ENCODE measurements at regions not wholly inside any gene's neighbourhood (a gene's known extent, or its start where the extent isn't known, plus 50 kb on each side); places are given as distances from the start of the nearest gene placed in this dataset.

GRCh38 chr11:32494629-32495028 lies 59.3 kb upstream of the WT1 start:
- Histone ChIP-seq H3K9me3 (replicated peaks; ENCODE audit: insufficient read depth, low read length) (no peaks in the 10 kb centered on the region), H3K4me2 (ENCODE audit: low read depth, low read length) (no peak overlapping the region), H3K27ac (ENCODE audit: low read length) (no peak overlapping the region), H3K36me3 (replicated peaks; ENCODE audit: insufficient read depth, low read length) (no peaks in the 10 kb centered on the region), H3K27me3 (replicated peaks; ENCODE audit: insufficient read depth, low read length) (no peaks in the 10 kb centered on the region), H3K4me1 (ENCODE audit: low read length) (no peaks in the 10 kb centered on the region), H2AFZ (ENCODE audit: low read length) (no peak overlapping the region), H3K9me2 (replicated peaks; ENCODE audit: insufficient read depth, low read length) (no peaks in the 10 kb centered on the region), H3K79me2 (ENCODE audit: low read length) (no peaks in the 10 kb centered on the region), H3F3A (ENCODE audit: insufficient read depth, low read length) (no peaks in the 10 kb centered on the region), H4K20me1 (ENCODE audit: insufficient read depth, low read length) (no peaks in the 10 kb centered on the region), H3K4me3 (ENCODE audit: low read length) (no peak overlapping the region), H3K9ac (ENCODE audit: low read length) (no peak overlapping the region)
- DNase-seq: no peak
- TF ChIP-seq, protein P1, sequence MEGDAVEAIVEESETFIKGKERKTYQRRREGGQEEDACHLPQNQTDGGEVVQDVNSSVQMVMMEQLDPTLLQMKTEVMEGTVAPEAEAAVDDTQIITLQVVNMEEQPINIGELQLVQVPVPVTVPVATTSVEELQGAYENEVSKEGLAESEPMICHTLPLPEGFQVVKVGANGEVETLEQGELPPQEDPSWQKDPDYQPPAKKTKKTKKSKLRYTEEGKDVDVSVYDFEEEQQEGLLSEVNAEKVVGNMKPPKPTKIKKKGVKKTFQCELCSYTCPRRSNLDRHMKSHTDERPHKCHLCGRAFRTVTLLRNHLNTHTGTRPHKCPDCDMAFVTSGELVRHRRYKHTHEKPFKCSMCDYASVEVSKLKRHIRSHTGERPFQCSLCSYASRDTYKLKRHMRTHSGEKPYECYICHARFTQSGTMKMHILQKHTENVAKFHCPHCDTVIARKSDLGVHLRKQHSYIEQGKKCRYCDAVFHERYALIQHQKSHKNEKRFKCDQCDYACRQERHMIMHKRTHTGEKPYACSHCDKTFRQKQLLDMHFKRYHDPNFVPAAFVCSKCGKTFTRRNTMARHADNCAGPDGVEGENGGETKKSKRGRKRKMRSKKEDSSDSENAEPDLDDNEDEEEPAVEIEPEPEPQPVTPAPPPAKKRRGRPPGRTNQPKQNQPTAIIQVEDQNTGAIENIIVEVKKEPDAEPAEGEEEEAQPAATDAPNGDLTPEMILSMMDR (IDR thresholded peaks at IDR 0.05; ENCODE audit: low read length): no peak
- TF ChIP-seq EZH2phosphoT487 (IDR thresholded peaks at IDR 0.05; ENCODE audit: low read length) (no peak), EZH2 (optimal IDR thresholded peaks at IDR 0.05; ENCODE audit: low read depth, low read length) (no peak)

GRCh38 chr11:32489464-32489863 lies 54.1 kb upstream of the WT1 start:
- H3K27ac ChIP-seq (ENCODE audit: low read length): no peak overlapping the region
- H3K9ac ChIP-seq (ENCODE audit: low read length): no peak overlapping the region
- H3F3A ChIP-seq (ENCODE audit: insufficient read depth, low read length): no peaks in the 10 kb centered on the region
- no peak for DNase-seq
- TF ChIP-seq EZH2phosphoT487 (IDR thresholded peaks at IDR 0.05; ENCODE audit: low read length) (no peak), EZH2 (optimal IDR thresholded peaks at IDR 0.05; ENCODE audit: low read depth, low read length) (no peak)
- TF ChIP-seq, protein P1 (IDR thresholded peaks at IDR 0.05; ENCODE audit: low read length): no peak
- H4K20me1 ChIP-seq (ENCODE audit: insufficient read depth, low read length): no peaks in the 10 kb centered on the region
- H3K4me3 ChIP-seq (ENCODE audit: low read length): no peak overlapping the region
- no peaks in the 10 kb centered on the region for H3K27me3 ChIP-seq (replicated peaks; ENCODE audit: insufficient read depth, low read length)
- no peak overlapping the region for H3K4me2 ChIP-seq (ENCODE audit: low read depth, low read length)
- H3K9me3 ChIP-seq (replicated peaks; ENCODE audit: insufficient read depth, low read length): no peaks in the 10 kb centered on the region
- no peaks in the 10 kb centered on the region for H3K9me2 ChIP-seq (replicated peaks; ENCODE audit: insufficient read depth, low read length)
- no peaks in the 10 kb centered on the region for H3K36me3 ChIP-seq (replicated peaks; ENCODE audit: insufficient read depth, low read length)
- H3K79me2 ChIP-seq (ENCODE audit: low read length): no peaks in the 10 kb centered on the region
- no peak overlapping the region for H2AFZ ChIP-seq (ENCODE audit: low read length)
- H3K4me1 ChIP-seq (ENCODE audit: low read length): no peaks in the 10 kb centered on the region

- Histone ChIP-seq H3K9ac (ENCODE audit: low read length) (no peak overlapping the region), H2AFZ (ENCODE audit: low read length) (no peak overlapping the region), H3K27me3 (replicated peaks; ENCODE audit: insufficient read depth, low read length) (no peaks in the 10 kb centered on the region), H3K9me3 (replicated peaks; ENCODE audit: insufficient read depth, low read length) (no peaks in the 10 kb centered on the region), H3K27ac (ENCODE audit: low read length) (no peak overlapping the region), H3K9me2 (replicated peaks; ENCODE audit: insufficient read depth, low read length) (no peaks in the 10 kb centered on the region), H3K4me3 (ENCODE audit: low read length) (no peak overlapping the region), H3F3A (ENCODE audit: insufficient read depth, low read length) (no peaks in the 10 kb centered on the region), H3K4me2 (ENCODE audit: low read depth, low read length) (no peak overlapping the region), H3K79me2 (ENCODE audit: low read length) (no peaks in the 10 kb centered on the region), H4K20me1 (ENCODE audit: insufficient read depth, low read length) (no peaks in the 10 kb centered on the region), H3K4me1 (ENCODE audit: low read length) (no peaks in the 10 kb centered on the region), H3K36me3 (replicated peaks; ENCODE audit: insufficient read depth, low read length) (no peaks in the 10 kb centered on the region)
- TF ChIP-seq, protein P1 (IDR thresholded peaks at IDR 0.05; ENCODE audit: low read length): no peak
- TF ChIP-seq EZH2phosphoT487 (IDR thresholded peaks at IDR 0.05; ENCODE audit: low read length) (no peak), EZH2 (optimal IDR thresholded peaks at IDR 0.05; ENCODE audit: low read depth, low read length) (no peak)
- no peak for DNase-seq
These were observed 51.9 kb upstream of the WT1 start for GRCh38 chr11:32487270-32487669.
